ENCODE measurements at regions not wholly inside any gene's neighbourhood (a gene's known extent, or its start where the extent isn't known, plus 50 kb on each side); places are given as distances from the start of the nearest gene placed in this dataset.

- DNase-seq (ENCODE audit: low read depth) = peak; percentile 47
- no peak overlapping the region for H3K4me3 ChIP-seq (ENCODE audit: low read length)
- TF ChIP-seq CTCF (IDR thresholded peaks at IDR 0.05; ENCODE audit: insufficient read depth, low read depth, low read length, missing control alignments) = no peak
Measured at GRCh38 chr14:85420707-85421106, 109.2 kb upstream of the FLRT2 start.

GRCh38 chr14:85421186-85421877, 108.6 kb upstream of the FLRT2 start:
- no peak overlapping the region for H3K4me3 ChIP-seq (ENCODE audit: low read length)
- no peak for TF ChIP-seq CTCF (IDR thresholded peaks at IDR 0.05; ENCODE audit: insufficient read depth, low read depth, low read length, missing control alignments)
- peak; percentile 95 for DNase-seq (ENCODE audit: low read depth)

- H3K4me3 ChIP-seq (ENCODE audit: low read length) = no peak overlapping the region
- no peak for TF ChIP-seq CTCF (IDR thresholded peaks at IDR 0.05; ENCODE audit: insufficient read depth, low read depth, low read length, missing control alignments)
- peak; percentile 89 for DNase-seq (ENCODE audit: low read depth)
Measured at GRCh38 chr14:85423889-85424288, 106.1 kb upstream of the FLRT2 start.

GRCh38 chr14:85425507-85425906, 104.4 kb upstream of the FLRT2 start:
- H3K4me3 ChIP-seq (ENCODE audit: low read length) = no peak overlapping the region
- no peak for DNase-seq (ENCODE audit: low read depth)
- TF ChIP-seq CTCF (IDR thresholded peaks at IDR 0.05; ENCODE audit: insufficient read depth, low read depth, low read length, missing control alignments) = no peak

- TF ChIP-seq CTCF (IDR thresholded peaks at IDR 0.05; ENCODE audit: insufficient read depth, low read depth, low read length, missing control alignments) = no peak
- H3K4me3 ChIP-seq (ENCODE audit: low read length) = no peak overlapping the region
- DNase-seq (ENCODE audit: low read depth) = no peak
Measured at GRCh38 chr14:85426068-85426935, 103.6 kb upstream of the FLRT2 start.

- H3K4me3 ChIP-seq (ENCODE audit: low read length) = no peak overlapping the region
- no peak for TF ChIP-seq CTCF (IDR thresholded peaks at IDR 0.05; ENCODE audit: insufficient read depth, low read depth, low read length, missing control alignments)
- no peak for DNase-seq (ENCODE audit: low read depth)
Measured at GRCh38 chr14:85428926-85429325, 101.0 kb upstream of the FLRT2 start.
